HEK293T (cell line): ENCODE measurements at regions not wholly inside any gene's neighbourhood (a gene's known extent, or its start where the extent isn't known, plus 50 kb on each side); places are given as distances from the start of the nearest gene placed in this dataset.

Experiments
- BHLHE40 ChIP-seq: fragments of 450-650 bp; IDR thresholded peaks from 2 replicates; pipeline ENCODE4 v1.6.1; 2016; ENCODE audit warnings: mild to moderate bottlenecking, moderate library complexity, borderline replicate concordance
- CTBP1 ChIP-seq: fragments of 450-650 bp; IDR thresholded peaks from 2 replicates; pipeline ENCODE4 v1.6.1; 2016; ENCODE audit warnings: borderline replicate concordance
- FOXK2 ChIP-seq: fragments of 450-650 bp; IDR thresholded peaks from 2 replicates; pipeline ENCODE4 v1.6.1; 2016; ENCODE audit warnings: mild to moderate bottlenecking
- FOXM1 ChIP-seq: fragments of 450-650 bp; IDR thresholded peaks from 2 replicates; pipeline ENCODE4 v1.6.1; 2017; ENCODE audit warnings: mild to moderate bottlenecking, borderline replicate concordance
- L3MBTL2 ChIP-seq: fragments of 450-650 bp; conservative IDR thresholded peaks from 2 replicates; pipeline ENCODE4 v1.6.1; 2016; ENCODE audit warnings: mild to moderate bottlenecking
- SP1 ChIP-seq: fragments of 450-650 bp; IDR thresholded peaks from 2 replicates; pipeline ENCODE4 v1.6.1; 2017

GRCh38 chr7:91435381-91436059 lies 171.3 kb downstream of the FZD1 start:
- no peak for TF ChIP-seq BHLHE40
- TF ChIP-seq L3MBTL2: no peak
- no peak for TF ChIP-seq CTBP1
- TF ChIP-seq SP1: no peak
- TF ChIP-seq FOXK2: no peak
- no peak for TF ChIP-seq FOXM1
